HepG2 (cell line): ENCODE measurements at regions not wholly inside any gene's neighbourhood (a gene's known extent, or its start where the extent isn't known, plus 50 kb on each side); places are given as distances from the start of the nearest gene placed in this dataset.

Experiments
- FOXM1 ChIP-seq: sonication (generic); formaldehyde crosslinking; IDR thresholded peaks from 2 replicates; pipeline ENCODE4 v1.5.0; 2020; ENCODE audit warnings: missing genetic modification reagents
- TAF1 ChIP-seq: sonication (generic); formaldehyde crosslinking; IDR thresholded peaks from 2 replicates; pipeline ENCODE4 v1.4.0; 2020; ENCODE audit warnings: missing genetic modification reagents

- TF ChIP-seq TAF1 (CRISPR knock-in tag) (no peak), FOXM1 (CRISPR knock-in tag) (no peak)
Observed at GRCh38 chr6:4661391-4661790, 114.8 kb upstream of the CDYL start.
